Glomerular endothelial cell (primary cell): ENCODE measurements at regions not wholly inside any gene's neighbourhood (a gene's known extent, or its start where the extent isn't known, plus 50 kb on each side); places are given as distances from the start of the nearest gene placed in this dataset.
"Not testable (repeated sequence)": the region's sequence is repeated elsewhere in the genome, so short reads cannot be mapped to it uniquely, and the experiment has no call there.

Source experiments
- DNase-seq: peaks from one replicate; pipeline ENCODE4 v3.0.0-alpha.2; 2011; ENCODE audit warnings: low read depth, low spot score; ENCODE audit errors: extremely low read depth

GRCh38 chr13:81382246-81382645, 1041.3 kb upstream of the SPRY2 start:
- no peak for DNase-seq

- no peak for DNase-seq
Measured at GRCh38 chr13:81381560-81381959, 1040.6 kb upstream of the SPRY2 start.

DNA sequence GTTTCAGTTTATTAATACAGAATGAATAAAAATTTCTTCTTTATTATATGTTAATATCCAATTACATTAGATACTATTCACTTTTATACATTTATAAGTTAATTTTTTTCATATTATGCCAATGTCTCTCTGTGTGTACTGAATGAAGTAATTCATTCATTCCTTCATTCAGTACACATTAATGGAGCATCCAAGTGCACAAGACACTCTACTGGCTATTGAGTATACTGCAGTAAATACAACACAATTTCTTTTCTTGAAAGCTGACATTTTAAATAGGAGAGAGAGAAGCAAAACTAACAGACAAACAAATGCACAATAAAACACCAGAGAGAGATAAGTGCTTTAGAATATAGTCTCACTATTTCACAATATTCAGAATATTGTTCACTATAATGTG, 1038.3 kb upstream of the SPRY2 start:
- DNase-seq = no peak

DNA sequence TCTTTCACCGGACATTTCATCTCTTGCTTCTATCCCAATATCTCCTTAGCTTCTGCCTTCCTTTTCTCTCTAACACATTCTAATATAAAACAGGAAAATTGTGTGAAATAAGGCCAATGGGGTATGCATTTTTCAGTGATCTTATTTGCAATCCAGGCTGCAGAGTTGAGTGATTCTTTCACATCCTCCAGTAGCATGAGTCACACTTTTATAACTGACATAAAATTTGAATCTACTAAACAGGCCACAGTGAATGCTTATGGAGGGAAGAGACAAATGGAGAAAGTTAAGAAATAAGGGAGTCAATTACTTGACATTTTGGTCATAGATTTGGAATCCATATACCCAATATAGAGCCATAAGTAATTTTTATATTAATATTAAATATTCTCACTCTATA, 1037.0 kb upstream of the SPRY2 start:
- DNase-seq = no peak

GRCh38 chr13:81375709-81376108, 1034.8 kb upstream of the SPRY2 start:
- no peak for DNase-seq

DNA sequence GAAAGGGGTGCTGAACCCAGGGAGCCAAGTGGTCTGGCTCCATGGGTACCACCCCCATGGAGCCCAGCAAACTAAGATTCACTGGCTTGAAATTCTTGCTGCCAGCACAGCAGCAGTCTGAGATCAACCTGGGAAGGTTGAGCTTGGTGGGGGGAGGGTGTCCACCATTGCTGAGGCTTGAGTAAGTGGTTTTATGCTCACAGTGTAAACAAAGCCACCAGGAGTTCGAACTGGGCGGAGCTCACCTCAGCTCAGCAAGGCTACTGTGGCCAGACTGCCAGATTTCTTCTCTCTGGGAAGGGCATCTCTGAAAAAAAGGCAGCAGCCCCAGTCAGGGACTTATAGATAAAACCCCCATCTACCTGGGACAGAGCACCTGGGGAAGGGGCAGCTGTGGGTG, 1021.8 kb upstream of the SPRY2 start:
- not testable (repeated sequence) for DNase-seq

DNA sequence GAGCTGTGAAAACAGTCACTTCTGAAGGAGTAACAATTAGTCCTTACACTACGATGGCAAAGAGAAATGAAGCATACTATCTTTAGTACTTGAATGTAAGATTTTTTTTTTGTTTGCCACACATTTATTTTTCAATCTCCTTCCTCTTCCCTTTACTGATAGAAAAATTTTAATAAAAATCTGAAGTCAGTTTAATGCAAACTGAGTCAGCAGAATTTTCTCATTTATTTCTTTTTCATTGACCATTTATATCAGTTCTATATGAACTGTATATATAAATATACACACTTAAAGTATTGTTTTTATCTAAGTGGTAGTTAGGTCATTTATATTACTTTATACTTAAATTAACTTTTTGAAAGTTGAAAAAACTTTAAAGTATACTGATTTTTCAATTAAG, 1009.1 kb upstream of the SPRY2 start:
- no peak for DNase-seq

- DNase-seq = not testable (repeated sequence)
Measured at GRCh38 chr13:81340118-81341069, 999.5 kb upstream of the SPRY2 start.

DNA sequence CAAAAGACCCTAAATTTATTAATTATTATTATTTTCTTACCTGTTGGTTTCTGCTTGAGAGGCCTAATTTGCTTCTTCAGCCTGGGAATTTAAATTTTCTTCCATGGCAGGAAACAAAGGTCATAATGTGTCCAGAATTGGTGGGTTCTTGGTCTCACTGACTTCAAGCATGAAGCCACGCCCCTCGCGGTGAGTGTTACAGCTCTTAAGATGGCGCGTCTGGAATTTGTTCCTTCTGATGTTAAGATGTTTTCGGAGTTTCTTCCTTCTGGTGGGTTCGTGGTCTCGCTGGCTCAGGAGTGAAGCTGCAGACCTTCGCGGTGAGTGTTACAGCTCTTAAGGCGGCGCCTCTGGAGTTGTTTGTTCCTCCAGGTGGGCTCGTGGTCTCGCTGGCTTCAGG, 998.7 kb upstream of the SPRY2 start:
- DNase-seq = not testable (repeated sequence)

GRCh38 chr13:81334481-81334880, 993.6 kb upstream of the SPRY2 start:
- DNase-seq = no peak

GRCh38 chr13:81326913-81327312, 986.0 kb upstream of the SPRY2 start:
- DNase-seq = no peak

- DNase-seq = no peak
Measured at GRCh38 chr13:81320516-81320915, 979.6 kb upstream of the SPRY2 start.

DNA sequence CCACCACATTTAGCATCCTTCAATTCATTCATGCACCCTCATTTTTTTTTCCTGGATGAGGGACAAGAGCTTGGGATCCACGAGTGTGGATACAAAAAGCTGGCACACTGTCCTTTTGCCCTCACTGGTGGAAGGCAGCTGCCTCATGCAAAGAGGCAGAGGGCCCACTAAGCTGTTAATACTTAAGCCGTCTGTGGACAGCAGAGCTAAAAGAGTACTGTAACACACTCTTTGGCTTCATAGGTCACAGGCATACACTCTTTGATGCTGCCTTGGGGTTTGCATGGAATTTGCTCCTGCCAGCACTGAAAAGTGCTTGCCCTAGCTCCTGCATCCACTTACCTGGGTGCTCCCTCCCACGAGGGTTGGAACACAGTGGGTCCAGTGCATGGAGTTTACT, 978.4 kb upstream of the SPRY2 start:
- DNase-seq = no peak

- DNase-seq = no peak
Measured at GRCh38 chr13:81318231-81319019, 977.5 kb upstream of the SPRY2 start.

GRCh38 chr13:81314461-81314860, 973.5 kb upstream of the SPRY2 start:
- no peak for DNase-seq

DNA sequence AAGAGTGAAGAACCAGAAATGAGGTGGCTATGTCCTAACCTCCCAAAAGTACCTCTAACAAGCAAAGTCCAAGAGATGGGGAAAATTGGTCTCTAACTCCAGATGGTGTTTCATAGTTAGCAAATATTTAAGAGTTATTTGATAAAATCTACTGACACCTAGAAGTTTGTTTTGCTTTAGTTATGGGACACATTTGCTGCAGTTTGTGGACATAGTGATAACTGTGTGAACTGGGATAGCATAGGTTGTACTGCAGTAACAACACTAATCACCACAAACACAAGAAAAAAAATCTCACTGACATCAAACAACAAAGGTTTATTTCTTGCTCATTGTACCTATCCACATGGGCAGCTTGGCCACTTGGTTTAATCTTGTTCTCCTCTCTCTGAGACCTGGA, 965.0 kb upstream of the SPRY2 start:
- DNase-seq = no peak

- no peak for DNase-seq
Measured at GRCh38 chr13:81304121-81304659, 963.3 kb upstream of the SPRY2 start.

GRCh38 chr13:81302677-81303076, 961.8 kb upstream of the SPRY2 start:
- no peak for DNase-seq

DNA sequence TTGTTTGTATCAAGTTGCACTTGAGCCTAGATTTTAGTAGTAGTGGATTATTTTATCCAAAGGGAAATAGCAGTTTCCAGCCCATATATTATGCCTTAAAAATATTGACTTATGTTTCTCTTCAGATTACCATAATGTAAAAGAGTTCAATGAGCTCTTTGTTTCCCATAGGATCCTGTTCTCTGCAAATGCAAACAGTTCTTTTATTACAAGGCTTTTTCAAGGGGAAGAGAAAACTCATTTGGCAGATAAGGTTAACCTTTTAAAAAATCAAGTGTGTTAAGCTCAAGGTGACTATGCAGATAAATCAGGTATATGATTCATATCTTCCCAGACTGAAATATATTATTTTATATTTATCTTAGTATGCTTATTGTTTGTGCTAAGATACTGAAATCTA, 961.2 kb upstream of the SPRY2 start:
- no peak for DNase-seq

DNA sequence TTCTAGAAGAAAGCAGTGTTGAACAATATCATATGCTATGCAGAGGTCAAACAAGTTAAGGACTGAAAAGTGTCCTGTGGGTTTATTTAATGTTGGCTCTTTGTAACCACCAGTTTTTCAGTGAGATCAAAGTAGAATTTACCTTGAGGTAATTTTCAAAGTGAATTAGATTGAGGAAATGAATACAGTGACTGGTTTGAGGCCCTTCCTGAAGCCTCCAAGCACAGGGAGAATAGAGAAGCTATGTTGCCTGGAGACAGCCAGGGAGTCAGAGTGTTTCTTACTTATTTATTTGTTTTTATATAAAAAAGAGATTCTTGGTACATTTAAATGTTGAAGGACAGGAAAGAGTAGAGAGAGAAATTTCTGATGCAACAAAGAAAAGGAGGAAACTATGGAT, 954.3 kb upstream of the SPRY2 start:
- DNase-seq = no peak

DNA sequence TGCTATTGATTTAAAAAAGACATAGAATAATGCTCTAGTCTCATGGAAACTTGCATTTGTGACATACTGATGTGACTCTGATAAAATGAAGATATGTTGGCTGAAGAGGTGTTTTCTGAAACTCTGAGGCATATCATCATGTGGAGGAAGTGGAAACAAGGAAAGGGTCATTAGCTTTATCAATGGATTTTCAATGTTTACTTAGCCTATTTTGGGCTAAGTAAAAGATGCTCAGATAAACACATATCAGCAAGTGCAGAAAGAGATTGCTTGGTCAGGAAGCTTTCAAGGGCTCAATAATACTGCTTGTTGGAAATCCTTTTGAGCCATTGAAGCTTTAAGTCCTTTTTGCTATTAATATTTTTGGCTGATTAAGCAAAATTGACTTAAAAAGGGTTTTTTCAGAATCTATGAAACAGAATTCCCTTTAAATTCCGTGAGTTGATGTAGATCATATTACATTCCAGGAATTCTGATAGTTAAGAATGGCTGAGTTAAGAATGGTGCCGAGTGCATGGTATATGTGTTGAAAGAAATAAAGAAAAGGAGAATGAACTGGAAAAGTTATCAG, 952.8 kb upstream of the SPRY2 start:
- no peak for DNase-seq
